Testis (tissue), 2 donors: ENCODE measurements at regions not wholly inside any gene's neighbourhood (a gene's known extent, or its start where the extent isn't known, plus 50 kb on each side); places are given as distances from the start of the nearest gene placed in this dataset.

ENCODE experiments used
- DNase-seq: peaks from one replicate; pipeline ENCODE4 v3.0.0-alpha.2; 2019
- H3K27ac ChIP-seq, 2 donors: fragments of 200-600 bp; sonication (generic); one replicate each; pipeline ENCODE4 v1.5.1; 2019
- H3K27me3 ChIP-seq: fragments of 200-600 bp; sonication (generic); one replicate; pipeline ENCODE4 v1.5.1; 2019
- H3K36me3 ChIP-seq: fragments of 200-600 bp; sonication (generic); one replicate; pipeline ENCODE4 v1.5.1; 2017; ENCODE audit warnings: low read depth; ENCODE audit errors: missing control alignments
- H3K4me1 ChIP-seq: fragments of 200-600 bp; sonication (generic); one replicate; pipeline ENCODE4 v1.5.1; 2019
- H3K4me3 ChIP-seq, 2 donors: fragments of 200-600 bp; sonication (generic); one replicate each; pipeline ENCODE4 v1.5.1; 2017 to 2019
- H3K9me3 ChIP-seq: fragments of 200-600 bp; sonication (generic); one replicate; pipeline ENCODE4 v1.5.1; 2017
- CTCF ChIP-seq, 3 experiments: fragments of 450-650 bp in 2 of 3; fragments of 200-600 bp in 1 of 3; sonication (generic) in 1 of 3; IDR thresholded peaks; one replicate each; pipeline ENCODE4 v1.5.1; 2016 to 2019; ENCODE audit warnings: antibody characterized with exemption in 3 of 3, mild to moderate bottlenecking in 2 of 3, moderate library complexity in 1 of 3
- POLR2A ChIP-seq: fragments of 450-650 bp; IDR thresholded peaks from one replicate; pipeline ENCODE4 v1.6.1; 2017; ENCODE audit warnings: antibody characterized with exemption, mild to moderate bottlenecking, moderate library complexity
- WGBS, 2 donors: methylation state at CpG; one replicate each; pipeline ENCODE4 v1.1.5; 2018; 5-methylcytosine and 5-hydroxymethylcytosine counted together
- intact Hi-C: fragments of 100-400 bp; cut with DNase I; formaldehyde crosslinking; loops from one replicate; pipeline ENCODE4 v1.15.1; 2023; ENCODE audit warnings: low total_unique reads

- no peak for TF ChIP-seq POLR2A
- no peak for TF ChIP-seq CTCF (IDR thresholded peaks at IDR 0.05)
- Histone ChIP-seq H3K4me1 (no peaks in the 10 kb centered on the region), H3K27me3 (no peaks in the 10 kb centered on the region), H3K9me3 (no peaks in the 10 kb centered on the region), H3K4me3 (no peak overlapping the region), H3K36me3 (no peaks in the 10 kb centered on the region), H3K27ac (no peak overlapping the region)
- DNase-seq = no peak
- WGBS, 2 donors = 85 to 95% methylated on average over 3 of the region's 3 CpGs
- intact Hi-C loops = no loop called here
Measured at GRCh38 chr3:134095005-134095404, 65.3 kb upstream of the SLCO2A1 start.

GRCh38 chr3:134094491-134094890, 64.8 kb upstream of the SLCO2A1 start:
- TF ChIP-seq POLR2A = no peak
- no peak for TF ChIP-seq CTCF (IDR thresholded peaks at IDR 0.05)
- WGBS, 2 donors = 76 to 82% methylated on average over 3 of the region's 3 CpGs
- intact Hi-C loops = no loop called here
- no peaks in the 10 kb centered on the region for H3K9me3 ChIP-seq
- H3K36me3 ChIP-seq = no peaks in the 10 kb centered on the region
- no peaks in the 10 kb centered on the region for H3K4me1 ChIP-seq
- H3K27ac ChIP-seq = no peak overlapping the region
- no peak for DNase-seq
- H3K4me3 ChIP-seq = no peak overlapping the region
- H3K27me3 ChIP-seq = no peaks in the 10 kb centered on the region

GRCh38 chr3:134093956-134094355, 64.2 kb upstream of the SLCO2A1 start:
- 97 to 100% methylated on average over 2 of the region's 2 CpGs for WGBS, 2 donors
- H3K27me3 ChIP-seq = no peaks in the 10 kb centered on the region
- TF ChIP-seq CTCF (IDR thresholded peaks at IDR 0.05) (no peak), POLR2A (no peak)

GRCh38 chr3:134092208-134092701, 62.5 kb upstream of the SLCO2A1 start:
- intact Hi-C loops = no loop called here
- no peak overlapping the region for H3K4me3 ChIP-seq
- no peak for DNase-seq
- H3K36me3 ChIP-seq = no peaks in the 10 kb centered on the region
- no peak for TF ChIP-seq CTCF (IDR thresholded peaks at IDR 0.05)
- no peak for TF ChIP-seq POLR2A
- WGBS, 2 donors = 74 to 77% methylated on average over 6 of the region's 6 CpGs
- H3K27me3 ChIP-seq = no peaks in the 10 kb centered on the region
- H3K9me3 ChIP-seq = no peaks in the 10 kb centered on the region
- no peak overlapping the region for H3K27ac ChIP-seq
- H3K4me1 ChIP-seq = no peaks in the 10 kb centered on the region

More at GRCh38 chr3:134093956-134094355, 64.2 kb upstream of the SLCO2A1 start:
- Histone ChIP-seq H3K36me3 (no peaks in the 10 kb centered on the region), H3K9me3 (no peaks in the 10 kb centered on the region), H3K4me1 (no peaks in the 10 kb centered on the region), H3K27ac (no peak overlapping the region), H3K4me3 (no peak overlapping the region)
- intact Hi-C loops = no loop called here
- DNase-seq = no peak

GRCh38 chr3:134090031-134090430, 60.3 kb upstream of the SLCO2A1 start:
- Histone ChIP-seq H3K36me3 (no peaks in the 10 kb centered on the region), H3K4me1 (no peaks in the 10 kb centered on the region), H3K27ac (no peak overlapping the region), H3K27me3 (no peaks in the 10 kb centered on the region), H3K4me3 (no peak overlapping the region), H3K9me3 (no peaks in the 10 kb centered on the region)
- TF ChIP-seq POLR2A (no peak), CTCF (IDR thresholded peaks at IDR 0.05) (no peak)
- intact Hi-C loops = no loop called here
- 87 to 91% methylated on average over 2 of the region's 2 CpGs for WGBS, 2 donors
- DNase-seq = no peak
